ENCODE measurements at regions not wholly inside any gene's neighbourhood (a gene's known extent, or its start where the extent isn't known, plus 50 kb on each side); places are given as distances from the start of the nearest gene placed in this dataset.

DNA sequence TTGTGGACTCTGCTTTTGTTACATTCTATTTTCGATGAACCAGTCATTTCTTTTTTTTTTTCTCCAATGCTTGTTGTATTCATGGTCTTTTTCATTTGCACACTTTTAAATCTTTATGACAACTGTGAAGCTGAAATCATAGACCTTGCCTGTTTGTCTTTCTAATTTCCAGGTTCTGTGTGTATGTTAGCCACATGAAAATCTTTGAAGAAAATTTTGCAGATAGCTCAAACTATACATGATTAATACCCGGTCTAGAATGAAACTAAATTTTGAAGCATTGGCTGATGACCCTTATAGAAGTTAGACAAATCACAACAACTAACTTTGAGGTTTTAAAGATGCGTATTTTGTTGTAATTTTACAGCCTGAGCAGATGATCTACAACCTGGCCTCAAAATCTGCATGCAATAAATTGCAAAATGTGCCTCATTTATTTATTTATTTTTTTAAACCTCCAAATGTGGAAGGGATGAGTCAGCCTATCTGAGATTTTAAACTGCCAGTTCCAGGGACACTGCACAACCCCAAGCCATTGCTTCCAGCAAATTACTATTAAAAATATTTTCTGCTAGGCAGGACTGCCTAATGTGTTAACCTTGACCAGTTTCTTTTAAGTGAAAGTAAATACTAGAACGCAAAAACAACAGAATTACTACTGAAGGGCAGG is 96.3 kb upstream of the NAV3 start:
- peak; percentile 49 for DNase-seq (ENCODE audit: unreplicated experiment)
- peaks cover 6% of the 10 kb centered on the region for H3K4me1 Mint-ChIP-seq (ENCODE audit: insufficient read depth, unreplicated experiment)
- no peaks in the 10 kb centered on the region for H3K36me3 Mint-ChIP-seq (ENCODE audit: insufficient read depth, unreplicated experiment)
- ChIA-PET POLR2A (no interaction called here), CTCF (interaction anchor here (1.9 kb wide), 1 partner anchor 10 kb away, joined by 5 read pairs; no protein-coding TSS in a partner anchor)
- no peak overlapping the region for H3K27ac Mint-ChIP-seq (ENCODE audit: low read depth, unreplicated experiment)
- TF ChIP-seq, protein P1, sequence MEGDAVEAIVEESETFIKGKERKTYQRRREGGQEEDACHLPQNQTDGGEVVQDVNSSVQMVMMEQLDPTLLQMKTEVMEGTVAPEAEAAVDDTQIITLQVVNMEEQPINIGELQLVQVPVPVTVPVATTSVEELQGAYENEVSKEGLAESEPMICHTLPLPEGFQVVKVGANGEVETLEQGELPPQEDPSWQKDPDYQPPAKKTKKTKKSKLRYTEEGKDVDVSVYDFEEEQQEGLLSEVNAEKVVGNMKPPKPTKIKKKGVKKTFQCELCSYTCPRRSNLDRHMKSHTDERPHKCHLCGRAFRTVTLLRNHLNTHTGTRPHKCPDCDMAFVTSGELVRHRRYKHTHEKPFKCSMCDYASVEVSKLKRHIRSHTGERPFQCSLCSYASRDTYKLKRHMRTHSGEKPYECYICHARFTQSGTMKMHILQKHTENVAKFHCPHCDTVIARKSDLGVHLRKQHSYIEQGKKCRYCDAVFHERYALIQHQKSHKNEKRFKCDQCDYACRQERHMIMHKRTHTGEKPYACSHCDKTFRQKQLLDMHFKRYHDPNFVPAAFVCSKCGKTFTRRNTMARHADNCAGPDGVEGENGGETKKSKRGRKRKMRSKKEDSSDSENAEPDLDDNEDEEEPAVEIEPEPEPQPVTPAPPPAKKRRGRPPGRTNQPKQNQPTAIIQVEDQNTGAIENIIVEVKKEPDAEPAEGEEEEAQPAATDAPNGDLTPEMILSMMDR (IDR thresholded peaks at IDR 0.05; ENCODE audit: unreplicated experiment): no peak
- intact Hi-C loops (cut with micrococcal nuclease): no loop called here
- H3K4me3 Mint-ChIP-seq (ENCODE audit: unreplicated experiment): no peak overlapping the region
- BruUV-seq (replicated peaks): no TSS peak
- no peaks in the 10 kb centered on the region for H3K27me3 Mint-ChIP-seq (ENCODE audit: insufficient read depth, unreplicated experiment)
- H3K9me3 Mint-ChIP-seq (ENCODE audit: unreplicated experiment): no peaks in the 10 kb centered on the region

DNA sequence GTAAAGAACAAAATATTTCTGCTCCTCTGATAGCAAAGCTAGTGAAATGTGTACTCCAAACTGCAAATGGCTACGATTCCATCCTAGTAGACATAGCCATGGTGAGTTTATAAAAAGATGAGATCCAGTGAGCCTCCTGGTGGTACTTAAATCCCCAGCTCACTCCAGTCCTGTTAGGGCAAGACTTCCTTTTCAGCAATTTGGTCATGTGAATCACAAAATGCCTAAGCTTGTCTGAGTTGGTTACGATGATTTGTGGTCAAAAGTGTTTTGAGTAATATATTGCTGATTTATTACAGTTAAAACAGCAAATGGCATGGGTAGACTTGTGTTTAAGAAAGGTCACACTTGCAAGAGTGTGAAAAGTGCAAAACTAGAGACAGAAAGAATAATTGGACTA is 102.7 kb upstream of the NAV3 start:
- H3K4me3 Mint-ChIP-seq (ENCODE audit: unreplicated experiment): no peak overlapping the region
- H3K9me3 Mint-ChIP-seq (ENCODE audit: unreplicated experiment): no peaks in the 10 kb centered on the region
- ChIA-PET CTCF (interaction anchor here (0.6 to 2.8 kb wide), 7 partner anchors 31 to 200 kb away, joined by 3 to 33 read pairs (median 4); no protein-coding TSS in a partner anchor), POLR2A (interaction anchor here (1.9 kb wide), 1 partner anchor 197 kb away, joined by 6 read pairs; no protein-coding TSS in a partner anchor)
- no peaks in the 10 kb centered on the region for H3K27me3 Mint-ChIP-seq (ENCODE audit: insufficient read depth, unreplicated experiment)
- no peak for DNase-seq (ENCODE audit: unreplicated experiment)
- intact Hi-C loops (cut with micrococcal nuclease): no loop called here
- no peaks in the 10 kb centered on the region for H3K4me1 Mint-ChIP-seq (ENCODE audit: insufficient read depth, unreplicated experiment)
- BruUV-seq (replicated peaks): no TSS peak
- no peak overlapping the region for H3K27ac Mint-ChIP-seq (ENCODE audit: low read depth, unreplicated experiment)
- H3K36me3 Mint-ChIP-seq (ENCODE audit: insufficient read depth, unreplicated experiment): no peaks in the 10 kb centered on the region
- TF ChIP-seq, protein P1 (IDR thresholded peaks at IDR 0.05; ENCODE audit: unreplicated experiment): no peak

DNA sequence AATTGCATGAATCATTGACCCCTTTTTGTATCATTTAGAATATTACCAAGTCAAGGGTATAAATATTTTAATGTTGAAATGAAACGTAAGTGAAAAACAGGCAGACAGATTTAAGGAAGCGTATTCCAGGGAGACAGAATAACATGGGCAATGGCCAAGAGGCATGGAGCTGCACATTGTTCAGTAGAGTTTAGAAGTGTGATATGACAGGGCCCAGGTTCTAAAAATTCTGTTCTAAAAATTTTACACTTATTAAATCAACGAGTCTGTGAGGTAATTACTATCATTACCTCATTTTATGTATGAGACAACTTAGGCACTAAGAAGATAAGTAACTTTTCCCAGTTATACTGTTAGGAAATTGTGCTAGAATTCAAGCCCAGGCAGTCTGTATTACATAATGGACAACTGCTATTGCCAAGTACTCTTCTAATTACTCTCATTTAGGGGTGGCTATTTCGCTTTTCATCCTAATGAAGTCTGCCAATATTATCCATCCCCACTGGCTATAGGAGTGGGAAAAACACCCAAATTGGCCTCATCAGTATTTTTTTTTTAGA is 103.2 kb upstream of the NAV3 start:
- Mint-ChIP-seq H3K9me3 (ENCODE audit: unreplicated experiment) (no peaks in the 10 kb centered on the region), H3K27ac (ENCODE audit: low read depth, unreplicated experiment) (no peak overlapping the region), H3K4me3 (ENCODE audit: unreplicated experiment) (no peak overlapping the region), H3K36me3 (ENCODE audit: insufficient read depth, unreplicated experiment) (no peaks in the 10 kb centered on the region), H3K27me3 (ENCODE audit: insufficient read depth, unreplicated experiment) (no peaks in the 10 kb centered on the region), H3K4me1 (ENCODE audit: insufficient read depth, unreplicated experiment) (no peaks in the 10 kb centered on the region)
- no TSS peak for BruUV-seq (replicated peaks)
- DNase-seq (ENCODE audit: unreplicated experiment): no peak
- ChIA-PET CTCF (interaction anchor here (0.6 to 2.8 kb wide), 9 partner anchors 13 to 206 kb away, joined by 3 to 33 read pairs (median 3); no protein-coding TSS in a partner anchor), POLR2A (interaction anchor here (0.8 to 1.9 kb wide), 2 partner anchors 12 to 198 kb away, joined by 4 to 6 read pairs; no protein-coding TSS in a partner anchor)
- intact Hi-C loops (cut with micrococcal nuclease): no loop called here
- TF ChIP-seq, protein P1 (IDR thresholded peaks at IDR 0.05; ENCODE audit: unreplicated experiment): no peak

DNA sequence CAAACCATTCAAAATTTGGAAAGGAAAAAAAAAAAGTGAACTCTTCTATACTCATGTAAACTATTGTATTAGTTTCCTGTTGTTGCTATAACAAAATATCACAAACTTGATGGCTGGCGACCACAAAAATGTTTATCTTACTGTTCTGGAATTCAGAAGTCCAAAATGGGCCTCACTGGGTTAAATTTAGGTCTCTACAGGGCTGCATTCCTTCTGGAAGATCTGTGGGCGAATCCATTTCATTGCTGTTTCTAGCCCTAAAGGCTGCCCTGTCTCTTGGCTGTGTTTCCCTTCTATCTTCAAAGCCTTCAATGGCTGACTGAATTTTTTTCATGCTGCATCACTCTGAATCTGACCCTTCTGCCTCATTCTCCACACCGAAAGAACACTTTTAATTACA is 105.1 kb upstream of the NAV3 start:
- peak overlapping the region; percentile 71 for H3K27ac Mint-ChIP-seq (ENCODE audit: low read depth, unreplicated experiment)
- ChIA-PET CTCF (interaction anchor here (1.9 kb wide), 2 partner anchors 198 to 204 kb away, joined by 16 to 63 read pairs; no protein-coding TSS in a partner anchor), POLR2A (interaction anchor here (1.1 kb wide), 1 partner anchor 200 kb away, joined by 7 read pairs; no protein-coding TSS in a partner anchor)
- TF ChIP-seq, protein P1 (IDR thresholded peaks at IDR 0.05; ENCODE audit: unreplicated experiment): no peak
- intact Hi-C loops (cut with micrococcal nuclease): no loop called here
- H3K36me3 Mint-ChIP-seq (ENCODE audit: insufficient read depth, unreplicated experiment): no peaks in the 10 kb centered on the region
- H3K27me3 Mint-ChIP-seq (ENCODE audit: insufficient read depth, unreplicated experiment): no peaks in the 10 kb centered on the region
- no peaks in the 10 kb centered on the region for H3K9me3 Mint-ChIP-seq (ENCODE audit: unreplicated experiment)
- no peak for DNase-seq (ENCODE audit: unreplicated experiment)
- H3K4me1 Mint-ChIP-seq (ENCODE audit: insufficient read depth, unreplicated experiment): no peaks in the 10 kb centered on the region
- BruUV-seq (replicated peaks): no TSS peak
- no peak overlapping the region for H3K4me3 Mint-ChIP-seq (ENCODE audit: unreplicated experiment)
